Fibroblast of lung (primary cell): ENCODE measurements at regions not wholly inside any gene's neighbourhood (a gene's known extent, or its start where the extent isn't known, plus 50 kb on each side); places are given as distances from the start of the nearest gene placed in this dataset.

Experiments used
- CTCF ChIP-seq, 2 donors: IDR thresholded peaks in 1 of 2; conservative IDR thresholded peaks in 1 of 2; 1 replicate in 1 of 2; 2 replicates in 1 of 2; pipeline ENCODE4 v1.5.1; 2011 to 2012; ENCODE audit warnings: low read length in 2 of 2, control low read depth in 1 of 2, inconsistent platforms in 1 of 2, low read depth in 1 of 2, mild to moderate bottlenecking in 1 of 2
- EZH2 ChIP-seq: IDR thresholded peaks from 2 replicates; pipeline ENCODE4 v1.5.1; 2012; ENCODE audit warnings: low read length, control low read depth, mild to moderate bottlenecking; ENCODE audit errors: missing control alignments

GRCh38 chr10:111784946-111785465 lies 398.6 kb downstream of the GPAM start:
- no peak for TF ChIP-seq EZH2
- TF ChIP-seq CTCF (conservative IDR thresholded peaks at IDR 0.05 in 1 of 2, IDR thresholded peaks at IDR 0.05 in 1 of 2; ENCODE audit: low read depth in 1 of 2, low read length in 2 of 2) = no peak
